Breast epithelium (tissue), 3 donors: ENCODE measurements at regions not wholly inside any gene's neighbourhood (a gene's known extent, or its start where the extent isn't known, plus 50 kb on each side); places are given as distances from the start of the nearest gene placed in this dataset.

ENCODE experiments used
- CTCF ChIP-seq, 3 donors: fragments of 450-650 bp; IDR thresholded peaks; one replicate each; pipeline ENCODE4 v1.5.1; 2016 to 2017; ENCODE audit warnings: antibody characterized with exemption in 3 of 3, mild to moderate bottlenecking in 3 of 3, moderate library complexity in 3 of 3
- POLR2A ChIP-seq: fragments of 450-650 bp; IDR thresholded peaks from one replicate; pipeline ENCODE4 v1.6.1; 2016; ENCODE audit warnings: antibody characterized with exemption, mild to moderate bottlenecking, moderate library complexity
- POLR2AphosphoS5 ChIP-seq, 3 donors: sonication (generic); formaldehyde crosslinking; IDR thresholded peaks; one replicate each; pipeline ENCODE4 v1.6.1; 2017; ENCODE audit warnings: antibody characterized with exemption in 3 of 3

- TF ChIP-seq POLR2A (no peak), CTCF (IDR thresholded peaks at IDR 0.05) (no peak), POLR2AphosphoS5 (IDR thresholded peaks at IDR 0.05) (no peak)
Observed at GRCh38 chr5:34488984-34489383, 167.1 kb upstream of the RAI14 start.
